KMS-11 (cell line): ENCODE measurements at regions not wholly inside any gene's neighbourhood (a gene's known extent, or its start where the extent isn't known, plus 50 kb on each side); places are given as distances from the start of the nearest gene placed in this dataset.

Experiments
- H2AFZ ChIP-seq: fragments of 200-600 bp; sonication (generic); 2 replicates; pipeline ENCODE4 v1.6.1; 2016; ENCODE audit warnings: antibody characterized with exemption, mixed run types, low read depth
- H3K27ac ChIP-seq: fragments of 200-600 bp; sonication (generic); 2 replicates; pipeline ENCODE4 v1.6.1; 2016; ENCODE audit warnings: mild to moderate bottlenecking, mixed run types
- H3K27me3 ChIP-seq: fragments of 200-600 bp; sonication (generic); 2 replicates; pipeline ENCODE4 v1.6.1; 2017; ENCODE audit warnings: mild to moderate bottlenecking, low read depth, mixed run types, moderate library complexity; ENCODE audit not compliant: insufficient read depth
- H3K36me3 ChIP-seq: fragments of 200-600 bp; sonication (generic); 2 replicates; pipeline ENCODE4 v1.6.1; 2017; ENCODE audit warnings: mild to moderate bottlenecking, mixed run types; ENCODE audit not compliant: insufficient read depth
- H3K4me1 ChIP-seq: fragments of 200-600 bp; sonication (generic); 2 replicates; pipeline ENCODE4 v1.6.1; 2016; ENCODE audit warnings: mild to moderate bottlenecking, low read depth, mixed run types; ENCODE audit not compliant: poor library complexity, severe bottlenecking
- H3K4me2 ChIP-seq: fragments of 200-600 bp; sonication (generic); 2 replicates; pipeline ENCODE4 v1.7.0; 2016; ENCODE audit warnings: mild to moderate bottlenecking, mixed run types
- H3K4me3 ChIP-seq: fragments of 200-600 bp; sonication (generic); IDR thresholded peaks from 2 replicates; pipeline ENCODE4 v1.6.1; 2017; ENCODE audit warnings: low read depth, low read length, mixed read lengths; ENCODE audit not compliant: insufficient read depth
- H3K79me2 ChIP-seq: fragments of 200-600 bp; sonication (generic); 2 replicates; pipeline ENCODE4 v1.6.1; 2016; ENCODE audit warnings: low read depth, mixed run types; ENCODE audit not compliant: insufficient read depth
- H3K9ac ChIP-seq: fragments of 200-600 bp; sonication (generic); 2 replicates; pipeline ENCODE4 v1.6.1; 2016; ENCODE audit warnings: mild to moderate bottlenecking, mixed run types
- H4K20me1 ChIP-seq: fragments of 200-600 bp; sonication (generic); 2 replicates; pipeline ENCODE4 v1.6.1; 2016; ENCODE audit warnings: mild to moderate bottlenecking, mixed run types; ENCODE audit not compliant: insufficient read depth
- TF ChIP-seq, protein P1 (sequence below): fragments of 200-600 bp; sonication (generic); conservative IDR thresholded peaks from 2 replicates; pipeline ENCODE4 v1.6.1; 2017; ENCODE audit warnings: low read depth, mild to moderate bottlenecking, antibody characterized with exemption, low read length, moderate library complexity, mixed read lengths

DNA sequence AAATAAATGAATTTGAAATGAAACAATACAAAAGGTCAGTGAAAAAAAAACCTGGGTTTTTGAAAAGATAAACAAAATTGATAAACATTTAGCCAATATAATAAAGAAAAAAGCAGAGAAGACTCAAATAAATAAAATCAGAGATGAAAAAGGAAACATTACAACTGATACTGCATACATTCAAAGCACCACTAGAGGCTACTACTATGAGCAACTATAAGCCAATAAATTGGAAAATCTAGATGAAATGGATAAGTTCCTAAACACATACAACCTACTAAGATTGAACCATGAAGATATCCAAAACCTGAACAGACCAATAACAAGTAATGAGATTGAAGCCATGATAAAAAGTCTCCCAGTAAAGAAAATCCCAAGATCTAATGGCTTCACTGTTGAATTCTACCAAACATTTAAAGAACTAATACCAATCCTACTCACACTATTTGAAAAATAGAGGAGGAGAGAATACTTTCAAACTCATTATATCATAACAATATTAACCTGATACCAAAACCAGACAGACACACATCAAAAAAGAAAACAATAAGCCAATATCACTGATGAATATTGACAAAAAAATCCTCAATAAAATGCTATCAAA, 80.8 kb upstream of the CERS6 start:
- TF ChIP-seq, protein P1, sequence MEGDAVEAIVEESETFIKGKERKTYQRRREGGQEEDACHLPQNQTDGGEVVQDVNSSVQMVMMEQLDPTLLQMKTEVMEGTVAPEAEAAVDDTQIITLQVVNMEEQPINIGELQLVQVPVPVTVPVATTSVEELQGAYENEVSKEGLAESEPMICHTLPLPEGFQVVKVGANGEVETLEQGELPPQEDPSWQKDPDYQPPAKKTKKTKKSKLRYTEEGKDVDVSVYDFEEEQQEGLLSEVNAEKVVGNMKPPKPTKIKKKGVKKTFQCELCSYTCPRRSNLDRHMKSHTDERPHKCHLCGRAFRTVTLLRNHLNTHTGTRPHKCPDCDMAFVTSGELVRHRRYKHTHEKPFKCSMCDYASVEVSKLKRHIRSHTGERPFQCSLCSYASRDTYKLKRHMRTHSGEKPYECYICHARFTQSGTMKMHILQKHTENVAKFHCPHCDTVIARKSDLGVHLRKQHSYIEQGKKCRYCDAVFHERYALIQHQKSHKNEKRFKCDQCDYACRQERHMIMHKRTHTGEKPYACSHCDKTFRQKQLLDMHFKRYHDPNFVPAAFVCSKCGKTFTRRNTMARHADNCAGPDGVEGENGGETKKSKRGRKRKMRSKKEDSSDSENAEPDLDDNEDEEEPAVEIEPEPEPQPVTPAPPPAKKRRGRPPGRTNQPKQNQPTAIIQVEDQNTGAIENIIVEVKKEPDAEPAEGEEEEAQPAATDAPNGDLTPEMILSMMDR, result peak; percentile 42; the same call in 1 of the 2 replicates
- Histone ChIP-seq H3K27me3 (no peaks in the 10 kb centered on the region), H2AFZ (no peak overlapping the region), H3K79me2 (no peaks in the 10 kb centered on the region), H3K4me3 (no peak overlapping the region), H3K4me1 (peaks cover 13% of the 10 kb centered on the region), H3K36me3 (no peaks in the 10 kb centered on the region), H3K9ac (no peak overlapping the region), H3K4me2 (no peak overlapping the region), H4K20me1 (no peaks in the 10 kb centered on the region), H3K27ac (no peak overlapping the region)

DNA sequence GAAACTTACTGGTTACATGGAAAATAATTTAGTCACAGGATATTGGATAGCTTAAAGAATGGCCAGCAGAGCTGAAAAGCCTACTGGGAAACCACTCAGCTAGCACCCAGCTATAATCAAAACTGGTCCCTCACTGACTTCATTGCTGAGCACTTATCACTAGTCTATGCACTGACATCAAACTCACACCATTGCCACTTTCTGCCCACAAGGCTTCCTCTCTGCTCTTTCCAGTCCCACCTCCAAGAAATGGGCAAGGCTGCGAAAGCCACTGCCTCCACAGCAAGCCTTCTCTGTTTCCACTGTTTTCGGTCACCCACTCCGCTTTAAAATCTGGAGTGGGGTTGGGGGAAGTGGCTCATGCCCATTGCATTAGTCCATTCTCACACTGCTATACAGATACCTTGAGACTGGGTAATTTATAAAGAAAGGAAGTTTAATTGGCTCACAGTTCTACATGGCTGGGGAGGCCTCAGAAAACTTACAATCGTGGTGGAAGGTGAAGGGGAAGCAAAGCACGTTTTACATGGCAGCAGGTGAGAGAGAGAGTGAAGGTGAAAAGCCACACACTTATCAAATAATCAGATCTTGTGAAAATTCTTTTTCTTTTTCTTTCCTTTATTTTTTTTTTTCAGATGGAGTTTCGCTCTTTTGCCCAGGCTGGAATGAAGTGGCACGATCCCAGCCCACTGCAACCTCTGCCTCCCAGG, 77.0 kb upstream of the CERS6 start:
- Histone ChIP-seq H3K4me1 (no peaks in the 10 kb centered on the region), H4K20me1 (no peaks in the 10 kb centered on the region), H3K9ac (no peak overlapping the region), H3K4me2 (no peak overlapping the region), H2AFZ (no peak overlapping the region), H3K36me3 (no peaks in the 10 kb centered on the region), H3K79me2 (no peaks in the 10 kb centered on the region), H3K27me3 (no peaks in the 10 kb centered on the region), H3K27ac (no peak overlapping the region), H3K4me3 (no peak overlapping the region)
- TF ChIP-seq, protein P1, result no peak

DNA sequence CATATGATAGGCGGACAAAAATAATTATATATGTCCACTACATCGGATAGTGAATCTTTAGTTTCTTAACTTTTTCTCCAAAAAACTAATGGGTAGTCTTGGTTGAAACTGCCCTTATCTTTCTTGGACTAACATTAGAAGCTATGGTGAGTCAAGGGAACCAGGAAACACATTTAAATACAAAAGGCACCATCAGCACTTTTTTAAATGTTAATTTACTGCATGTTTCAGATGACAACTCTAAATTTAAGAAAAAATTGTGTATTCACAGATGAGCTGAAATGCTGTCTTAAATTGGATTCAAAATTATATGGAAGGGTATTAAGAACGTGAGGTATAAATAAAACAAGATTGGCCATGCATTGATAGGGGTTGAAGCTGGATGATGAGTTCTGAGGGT, 75.6 kb upstream of the CERS6 start:
- no peak overlapping the region for H3K27ac ChIP-seq
- no peaks in the 10 kb centered on the region for H3K27me3 ChIP-seq
- H4K20me1 ChIP-seq, result no peaks in the 10 kb centered on the region
- no peaks in the 10 kb centered on the region for H3K79me2 ChIP-seq
- TF ChIP-seq, protein P1, result no peak
- no peak overlapping the region for H3K9ac ChIP-seq
- no peak overlapping the region for H3K4me3 ChIP-seq
- no peak overlapping the region for H3K4me2 ChIP-seq
- H3K4me1 ChIP-seq, result no peaks in the 10 kb centered on the region
- H3K36me3 ChIP-seq, result no peaks in the 10 kb centered on the region
- H2AFZ ChIP-seq, result no peak overlapping the region

- TF ChIP-seq, protein P1, result no peak
- H3K27me3 ChIP-seq, result peaks cover 4% of the 10 kb centered on the region; the same call in 1 of the 2 replicates
- no peak overlapping the region for H2AFZ ChIP-seq
- no peaks in the 10 kb centered on the region for H3K4me1 ChIP-seq
- H4K20me1 ChIP-seq, result no peaks in the 10 kb centered on the region
- no peaks in the 10 kb centered on the region for H3K36me3 ChIP-seq
- H3K4me3 ChIP-seq, result no peak overlapping the region
- H3K4me2 ChIP-seq, result no peak overlapping the region
- no peak overlapping the region for H3K9ac ChIP-seq
- H3K79me2 ChIP-seq, result no peaks in the 10 kb centered on the region
- H3K27ac ChIP-seq, result no peak overlapping the region
Observed at GRCh38 chr2:168392024-168392423, 64.0 kb upstream of the CERS6 start.
